Heart right ventricle (tissue), 16 donors: ENCODE measurements at regions not wholly inside any gene's neighbourhood (a gene's known extent, or its start where the extent isn't known, plus 50 kb on each side); places are given as distances from the start of the nearest gene placed in this dataset.

Experiments used
- ATAC-seq, 8 donors: fragments of 200-7000 bp; cut with Tn5 transposase; one replicate each; pipeline ENCODE4 v1.9.1; 2020; ENCODE audit warnings: mild to moderate bottlenecking in 8 of 8, moderate library complexity in 8 of 8, moderate number of reproducible peaks in 1 of 8
- DNase-seq, 2 donors: peaks; one replicate each; pipeline ENCODE4 v3.0.0-alpha.2; 2020
- H3K27ac ChIP-seq, 10 donors: fragments of 200-600 bp; sonication (generic) in 2 of 10; one replicate each; pipeline versions ENCODE4 v1.5.0 to v1.8.0; 2020 to 2022; ENCODE audit warnings: mild to moderate bottlenecking in 3 of 10
- H3K27me3 ChIP-seq, 7 donors: fragments of 200-600 bp; one replicate each; pipeline ENCODE4 v1.8.0; 2021 to 2022; ENCODE audit warnings: mild to moderate bottlenecking in 2 of 7
- H3K36me3 ChIP-seq, 9 donors: fragments of 200-600 bp; sonication (generic) in 1 of 9; one replicate each; pipeline versions ENCODE4 v1.5.0 to v1.8.0; 2020 to 2022; ENCODE audit warnings: mild to moderate bottlenecking in 2 of 9
- H3K4me1 ChIP-seq, 9 donors: fragments of 200-600 bp; sonication (generic) in 1 of 9; one replicate each; pipeline versions ENCODE4 v1.5.0 to v1.8.0; 2020 to 2022; ENCODE audit warnings: mild to moderate bottlenecking in 4 of 9
- H3K4me3 ChIP-seq, 10 donors: fragments of 200-600 bp; sonication (generic) in 2 of 10; one replicate each; pipeline versions ENCODE4 v1.5.0 to v1.8.0; 2020 to 2022; ENCODE audit warnings: mild to moderate bottlenecking in 7 of 10, moderate library complexity in 2 of 10
- H3K9me3 ChIP-seq, 11 donors: fragments of 200-600 bp in 10 of 11; sonication (generic) in 2 of 11; one replicate each; pipeline versions ENCODE4 v1.5.0 to v1.8.0; 2013 to 2022; ENCODE audit warnings: mild to moderate bottlenecking in 2 of 11, control low read depth in 1 of 11, moderate library complexity in 1 of 11
- WGBS, 2 donors: extraction: QIAGEN DNeasy Blood & Tissue Kit; methylation state at CpG; one replicate each; pipeline ENCODE4 v1.1.7; 2013; ENCODE audit warnings: inconsistent platforms in 1 of 2; 5-methylcytosine and 5-hydroxymethylcytosine counted together
- intact Hi-C, 10 donors: fragments of 100-400 bp; cut with DNase I; formaldehyde crosslinking; loops; one replicate each; pipeline versions ENCODE4 v1.11.1 to v1.14.2; 2022
- TF ChIP-seq, protein P1 (sequence below), 9 donors: fragments of 200-600 bp; sonication (generic) in 2 of 9; IDR thresholded peaks; one replicate each; pipeline versions ENCODE4 v1.5.0 to v1.8.0; 2021 to 2022; ENCODE audit warnings: antibody characterized with exemption in 9 of 9, mild to moderate bottlenecking in 5 of 9, moderate library complexity in 1 of 9
- donor health status: Arrhythmogenic right ventricular cardiomyopathy.
- donor health status: ischemic (EF 13 %, LVEDD 7.1; RV severe dilation, severe dysfunction).
- donor health status: healthy with polysubstance abuse.
- donor health status: DM: no; HTN: yes; CAD: no.
- donor health status: DM: no; HTN: no; CAD: no.
- donor health status: ischemic (EF 25% LVEDD 6.9; RV normal size, moderate dysfunction).
- donor health status: ischemic (EF 25% LVEDD 5.7; RV mildly dilated, moderate dysfunction).
- donor health status: healthy.
- donor health status: DM: yes; HTN: yes; CAD: no.
- donor health status: Ischemic cardiomyopathy.
- donor health status: ischemic (EF 35%, LVEDD 5.7; RV mildly dilated, moderate dysfunction).
- donor health status: nonischemic (EF 11% LVEDD 7.7; RV severe dilation, severe dysfunction).
- donor health status: DM: yes; HTN: yes; CAD: no.
- donor health status: PGD.
- donor health status: ischemic (EF 29% LVEDD 5.4; RV normal size, mild dysfunction).
- donor health status: nonischemic (EF 23%, LVEDD 6.1; RV moderate dilation, normal function).

DNA sequence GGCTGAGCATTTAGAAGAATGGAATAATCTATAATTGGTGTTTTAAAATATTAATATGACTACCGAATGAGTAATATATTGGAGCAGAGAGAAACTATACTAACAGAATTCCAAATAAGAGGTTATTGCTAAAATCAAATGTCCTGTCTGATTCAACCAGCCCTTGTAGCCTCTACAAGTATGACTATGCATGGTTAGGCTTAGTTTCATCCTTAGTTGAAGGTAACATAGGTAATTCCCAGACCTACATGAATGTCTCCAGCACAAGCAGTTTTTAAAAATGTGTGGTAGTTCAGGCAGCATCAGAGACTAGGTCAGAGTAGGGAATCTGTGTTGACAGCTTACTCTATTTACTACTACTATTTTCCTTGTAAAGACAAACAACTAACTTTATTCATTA is 51.7 kb upstream of the SLC27A6 start:
- no peak overlapping the region for H3K27ac ChIP-seq

More for the DNA sequence above, 51.7 kb upstream of the SLC27A6 start:
- H3K4me3 ChIP-seq = no peak overlapping the region
- TF ChIP-seq, protein P1, sequence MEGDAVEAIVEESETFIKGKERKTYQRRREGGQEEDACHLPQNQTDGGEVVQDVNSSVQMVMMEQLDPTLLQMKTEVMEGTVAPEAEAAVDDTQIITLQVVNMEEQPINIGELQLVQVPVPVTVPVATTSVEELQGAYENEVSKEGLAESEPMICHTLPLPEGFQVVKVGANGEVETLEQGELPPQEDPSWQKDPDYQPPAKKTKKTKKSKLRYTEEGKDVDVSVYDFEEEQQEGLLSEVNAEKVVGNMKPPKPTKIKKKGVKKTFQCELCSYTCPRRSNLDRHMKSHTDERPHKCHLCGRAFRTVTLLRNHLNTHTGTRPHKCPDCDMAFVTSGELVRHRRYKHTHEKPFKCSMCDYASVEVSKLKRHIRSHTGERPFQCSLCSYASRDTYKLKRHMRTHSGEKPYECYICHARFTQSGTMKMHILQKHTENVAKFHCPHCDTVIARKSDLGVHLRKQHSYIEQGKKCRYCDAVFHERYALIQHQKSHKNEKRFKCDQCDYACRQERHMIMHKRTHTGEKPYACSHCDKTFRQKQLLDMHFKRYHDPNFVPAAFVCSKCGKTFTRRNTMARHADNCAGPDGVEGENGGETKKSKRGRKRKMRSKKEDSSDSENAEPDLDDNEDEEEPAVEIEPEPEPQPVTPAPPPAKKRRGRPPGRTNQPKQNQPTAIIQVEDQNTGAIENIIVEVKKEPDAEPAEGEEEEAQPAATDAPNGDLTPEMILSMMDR (IDR thresholded peaks at IDR 0.05) = no peak
- peaks cover 0 to 4% (median 0%) of the 10 kb centered on the region in 9 donors for H3K4me1 ChIP-seq
- no peaks in the 10 kb centered on the region for H3K27me3 ChIP-seq
- DNase-seq (no peak), ATAC-seq (no peak)
- 91 to 100% methylated on average over 1 of the region's 1 CpG for WGBS, 2 donors
- no peaks in the 10 kb centered on the region for H3K36me3 ChIP-seq
- H3K9me3 ChIP-seq = peaks cover 0 to 2% (median 0%) of the 10 kb centered on the region in 11 donors
- intact Hi-C loops = loop anchor here in 2 of 10 donors (10.0 kb wide), 1 partner anchor 181 kb away; the partner anchor contains the start of gene ISOC1 (in 2 of the 2)
